ENCODE measurements at regions not wholly inside any gene's neighbourhood (a gene's known extent, or its start where the extent isn't known, plus 50 kb on each side); places are given as distances from the start of the nearest gene placed in this dataset.
"Not testable (repeated sequence)": the region's sequence is repeated elsewhere in the genome, so short reads cannot be mapped to it uniquely, and the experiment has no call there.

DNA sequence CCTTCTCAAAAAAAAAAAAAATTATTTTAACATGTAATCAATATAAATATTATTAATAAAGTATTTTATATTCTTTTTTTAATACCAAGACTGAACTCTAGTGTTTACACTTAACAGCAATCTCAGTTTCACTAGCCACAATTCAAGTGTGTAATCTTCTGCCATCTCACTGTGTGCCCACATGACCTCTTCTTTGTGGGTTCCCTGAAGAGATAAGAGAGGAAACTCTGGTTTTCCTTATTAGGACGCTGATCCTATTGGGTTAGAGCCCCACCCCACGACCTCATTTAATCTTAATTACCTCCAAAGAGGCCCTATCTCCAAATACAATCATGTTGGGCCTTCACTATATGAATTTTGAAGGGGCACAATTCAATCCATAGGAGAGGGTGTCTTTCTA, 177.6 kb downstream of the STK31 start:
- Mint-ChIP-seq H3K27me3 (peaks cover 3% of the 10 kb centered on the region), H3K4me1 (no peaks in the 10 kb centered on the region), H3K4me3 (no peak overlapping the region), H3K27ac (no peak overlapping the region), H3K9me3 (peaks cover 4% of the 10 kb centered on the region), H3K36me3 (ENCODE audit: low read depth) (no peaks in the 10 kb centered on the region)
- ATAC-seq (replicated peaks), result no peak

DNA sequence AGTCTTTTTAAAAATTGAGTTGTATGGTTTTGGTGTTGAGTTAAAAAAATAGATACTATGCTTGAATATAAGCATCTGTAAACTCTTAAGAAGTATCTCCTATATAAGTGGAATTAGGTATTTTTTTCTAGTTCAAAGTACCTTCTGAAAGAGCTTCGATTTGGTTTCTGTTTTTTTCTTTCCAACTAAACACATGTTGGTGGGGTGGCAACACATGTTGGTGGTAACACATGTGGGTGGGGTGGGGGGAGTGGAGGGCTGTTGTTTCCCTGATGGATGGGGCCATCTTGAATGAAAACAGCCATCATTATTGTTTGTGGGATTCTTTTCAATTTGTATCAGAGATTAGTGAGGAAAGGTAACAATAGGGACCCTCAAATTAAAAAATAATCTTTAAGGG, 178.9 kb downstream of the STK31 start:
- Mint-ChIP-seq H3K27ac (no peak overlapping the region), H3K4me1 (peaks cover 7% of the 10 kb centered on the region), H3K9me3 (peaks cover 4% of the 10 kb centered on the region), H3K27me3 (peaks cover 3% of the 10 kb centered on the region), H3K4me3 (no peak overlapping the region), H3K36me3 (ENCODE audit: low read depth) (no peaks in the 10 kb centered on the region)
- no peak for ATAC-seq (replicated peaks)

DNA sequence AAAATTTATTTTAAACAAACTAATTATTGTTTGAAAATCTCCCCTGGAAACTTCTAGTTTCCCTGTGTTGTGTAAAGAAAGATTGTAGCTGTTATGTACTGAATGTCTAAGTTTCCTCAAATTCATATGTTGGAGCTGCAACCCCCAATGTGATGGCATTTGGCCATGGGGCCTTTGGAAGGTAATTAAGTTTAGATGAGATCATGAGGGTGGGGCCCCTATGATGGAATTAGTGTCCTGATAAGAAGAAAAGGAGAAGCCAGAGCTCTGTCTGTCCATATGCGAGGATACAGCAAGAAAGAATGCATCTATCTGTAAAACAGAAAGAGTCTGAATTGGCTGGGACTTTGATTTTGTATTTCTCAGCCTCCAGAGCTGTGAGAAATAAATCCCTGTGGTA, 179.5 kb downstream of the STK31 start:
- H3K4me1 Mint-ChIP-seq, result peaks cover 10% of the 10 kb centered on the region
- no peak overlapping the region for H3K4me3 Mint-ChIP-seq
- peaks cover 3% of the 10 kb centered on the region for H3K27me3 Mint-ChIP-seq
- H3K9me3 Mint-ChIP-seq, result peaks cover 4% of the 10 kb centered on the region
- no peak overlapping the region for H3K27ac Mint-ChIP-seq
- ATAC-seq (replicated peaks), result no peak
- H3K36me3 Mint-ChIP-seq (ENCODE audit: low read depth), result no peaks in the 10 kb centered on the region

DNA sequence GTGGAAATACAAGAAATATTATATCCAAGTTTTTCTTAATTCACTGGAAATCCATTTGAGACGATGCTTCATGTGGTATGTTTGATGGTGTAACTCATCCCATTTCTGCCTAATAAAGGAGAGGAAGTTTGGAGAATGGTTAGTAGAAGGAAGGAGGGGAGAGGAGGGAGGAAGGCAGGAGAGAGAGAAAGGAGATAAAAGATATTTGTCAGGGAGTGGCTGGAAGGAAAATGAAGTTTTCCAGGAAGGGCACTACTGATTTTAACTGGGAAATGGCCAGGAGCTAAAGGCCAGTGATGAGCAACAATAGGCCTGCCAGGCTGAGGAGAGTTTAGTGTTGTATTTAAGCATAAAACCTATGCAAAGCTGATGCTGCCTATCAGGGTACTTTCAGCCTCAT, 182.0 kb downstream of the STK31 start:
- Mint-ChIP-seq H3K27ac (no peak overlapping the region), H3K36me3 (ENCODE audit: low read depth) (no peaks in the 10 kb centered on the region), H3K4me1 (peaks cover 24% of the 10 kb centered on the region), H3K9me3 (peaks cover 4% of the 10 kb centered on the region), H3K4me3 (no peak overlapping the region), H3K27me3 (peaks cover 6% of the 10 kb centered on the region)
- no peak for ATAC-seq (replicated peaks)

DNA sequence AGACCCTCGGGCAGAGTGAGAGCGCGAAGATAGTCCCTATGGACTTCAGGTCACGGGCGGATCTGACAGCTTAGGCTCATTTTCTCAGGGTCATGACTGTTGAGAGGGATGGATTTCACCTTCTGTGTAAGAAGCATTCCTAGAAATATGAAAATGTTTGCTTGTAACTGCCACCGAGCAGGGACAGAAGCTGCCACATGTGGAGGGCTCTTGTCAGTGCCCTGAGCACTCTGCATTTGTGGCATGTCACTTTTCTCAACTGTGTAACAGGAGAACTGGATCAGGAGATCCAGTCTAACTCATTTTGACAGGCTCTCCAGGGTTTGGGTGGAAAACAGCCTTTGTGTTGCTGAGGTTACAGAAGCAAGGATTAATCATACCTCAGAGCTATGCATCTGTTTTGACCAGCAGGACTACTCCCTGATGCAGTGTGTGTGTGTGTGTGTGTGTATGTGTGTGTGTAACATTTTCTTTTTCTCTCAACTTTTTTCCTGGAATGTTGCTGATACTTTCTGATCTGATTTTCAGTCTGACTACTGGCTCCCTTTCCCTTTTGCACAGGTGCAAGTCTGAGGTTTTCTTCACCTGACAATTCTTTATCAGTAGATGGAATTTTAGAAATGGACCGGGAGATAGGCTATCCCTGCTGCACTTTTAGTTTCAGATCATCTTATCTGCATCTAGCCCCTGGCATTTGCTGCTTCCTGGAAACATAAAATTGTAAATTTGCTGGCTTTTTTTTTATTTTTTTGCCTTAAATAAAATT, 183.3 kb downstream of the STK31 start:
- Mint-ChIP-seq H3K4me3 (peak overlapping the region; percentile 35), H3K9me3 (peaks cover 4% of the 10 kb centered on the region), H3K27me3 (peaks cover 6% of the 10 kb centered on the region), H3K27ac (peak overlapping the region; percentile 77), H3K4me1 (peaks cover 24% of the 10 kb centered on the region), H3K36me3 (ENCODE audit: low read depth) (no peaks in the 10 kb centered on the region)
- ATAC-seq (replicated peaks), result peak; percentile 35

DNA sequence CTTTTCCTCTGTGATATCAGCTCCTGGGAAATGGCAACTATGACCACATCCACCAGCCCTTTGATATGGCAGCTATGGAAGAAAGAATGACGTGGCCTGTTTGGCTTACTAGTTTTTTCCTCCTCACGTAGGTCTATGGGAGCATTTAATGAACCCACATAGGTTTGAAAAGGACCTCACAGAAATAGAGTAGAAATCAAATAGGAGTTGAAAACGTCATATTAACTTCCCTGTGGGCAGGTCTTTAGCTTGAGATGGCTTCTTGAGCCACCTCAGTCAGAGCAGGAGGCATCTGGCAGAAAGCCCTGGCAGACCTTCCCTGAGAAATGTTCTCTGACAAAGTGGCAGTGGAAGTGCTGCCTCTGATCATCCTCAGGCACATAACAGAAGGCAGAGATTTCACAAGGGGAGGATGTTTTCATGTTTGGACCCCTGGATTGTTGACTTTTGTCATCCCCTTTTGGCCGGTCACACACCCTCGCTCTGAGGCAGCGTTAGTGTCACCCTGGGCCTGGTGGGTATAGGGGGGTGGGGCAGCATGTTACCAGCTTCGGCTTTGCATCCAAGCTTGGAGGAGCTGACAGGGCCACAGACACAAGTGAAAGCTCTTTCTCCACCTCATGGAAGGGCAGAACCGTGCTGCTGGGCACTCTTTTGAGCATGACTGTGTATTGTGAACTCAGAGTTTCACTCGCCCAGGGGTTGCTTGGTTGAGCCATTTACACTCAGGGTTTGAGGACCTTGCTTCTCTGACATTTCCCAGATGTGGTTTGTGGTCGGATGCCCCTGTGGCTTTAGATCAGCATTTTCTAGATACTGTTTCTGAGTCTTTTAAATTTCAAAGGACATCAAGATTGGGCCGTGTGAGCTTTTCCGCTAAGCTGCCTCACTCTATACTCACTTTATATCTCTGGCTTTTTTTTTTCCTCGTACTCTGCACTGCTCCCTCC, 184.2 kb downstream of the STK31 start:
- H3K4me3 Mint-ChIP-seq, result peak overlapping the region; percentile 35
- no peaks in the 10 kb centered on the region for H3K36me3 Mint-ChIP-seq (ENCODE audit: low read depth)
- ATAC-seq (replicated peaks), result peak; percentile 86
- peaks cover 24% of the 10 kb centered on the region for H3K4me1 Mint-ChIP-seq
- peaks cover 6% of the 10 kb centered on the region for H3K27me3 Mint-ChIP-seq
- peaks cover 4% of the 10 kb centered on the region for H3K9me3 Mint-ChIP-seq
- peak overlapping the region; percentile 77 for H3K27ac Mint-ChIP-seq

DNA sequence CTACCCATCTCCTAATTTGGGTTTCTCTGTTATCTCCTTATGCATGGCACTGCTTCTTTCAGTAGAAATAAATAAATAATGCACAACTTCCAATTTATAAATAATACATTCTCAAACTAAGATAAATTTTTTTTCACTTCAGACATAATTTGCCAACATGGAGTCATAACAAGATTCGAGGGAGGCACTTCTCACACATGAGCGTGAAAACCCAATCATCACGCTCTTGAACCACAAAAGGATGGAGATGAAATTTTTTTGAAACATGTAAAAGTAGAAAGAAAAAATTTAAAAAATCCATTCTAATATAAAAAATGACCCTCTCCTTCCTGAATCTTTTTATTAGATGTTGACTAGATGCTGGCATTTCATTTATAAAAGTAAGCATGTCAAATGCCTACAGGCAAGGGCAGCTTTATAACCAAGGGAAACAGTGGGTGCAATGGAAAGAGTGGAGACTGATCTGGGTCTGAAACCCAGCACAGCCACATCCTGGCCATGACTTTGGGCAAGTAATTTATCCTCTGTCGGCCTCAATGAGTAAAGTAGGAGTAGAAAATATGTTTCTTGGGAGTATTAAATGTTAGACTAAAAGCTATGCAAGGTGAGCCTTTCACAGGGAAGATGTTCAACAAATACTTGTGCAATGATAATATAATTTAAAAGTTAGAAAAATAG, 185.0 kb downstream of the STK31 start:
- peak overlapping the region; percentile 35 for H3K4me3 Mint-ChIP-seq
- peaks cover 5% of the 10 kb centered on the region for H3K27me3 Mint-ChIP-seq
- H3K4me1 Mint-ChIP-seq, result peaks cover 24% of the 10 kb centered on the region
- ATAC-seq (replicated peaks), result peak; percentile 43
- H3K36me3 Mint-ChIP-seq (ENCODE audit: low read depth), result no peaks in the 10 kb centered on the region
- peaks cover 3% of the 10 kb centered on the region for H3K9me3 Mint-ChIP-seq
- peak overlapping the region; percentile 77 for H3K27ac Mint-ChIP-seq

DNA sequence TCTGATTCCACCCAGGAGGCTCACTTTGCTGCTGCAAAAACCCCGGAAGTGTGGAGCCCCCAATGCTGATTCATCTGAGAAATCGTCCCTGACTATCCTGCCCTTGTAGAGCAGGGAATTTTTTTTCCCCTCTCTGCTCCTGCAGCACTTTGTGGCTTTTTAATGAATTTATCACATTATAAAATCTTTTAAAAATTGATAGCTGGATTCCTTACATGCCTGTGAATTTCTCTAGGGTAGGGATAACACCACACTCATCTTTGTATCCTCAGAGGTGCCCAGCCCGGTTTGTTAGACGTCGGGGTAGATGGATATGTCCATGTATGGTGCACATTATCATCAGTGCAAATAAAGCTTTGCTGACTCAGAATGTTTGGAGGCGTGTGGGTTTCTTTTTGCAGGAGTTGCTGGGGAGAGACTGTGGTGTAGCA, 185.7 kb downstream of the STK31 start:
- Mint-ChIP-seq H3K4me3 (peak overlapping the region; percentile 35), H3K9me3 (no peaks in the 10 kb centered on the region)

DNA sequence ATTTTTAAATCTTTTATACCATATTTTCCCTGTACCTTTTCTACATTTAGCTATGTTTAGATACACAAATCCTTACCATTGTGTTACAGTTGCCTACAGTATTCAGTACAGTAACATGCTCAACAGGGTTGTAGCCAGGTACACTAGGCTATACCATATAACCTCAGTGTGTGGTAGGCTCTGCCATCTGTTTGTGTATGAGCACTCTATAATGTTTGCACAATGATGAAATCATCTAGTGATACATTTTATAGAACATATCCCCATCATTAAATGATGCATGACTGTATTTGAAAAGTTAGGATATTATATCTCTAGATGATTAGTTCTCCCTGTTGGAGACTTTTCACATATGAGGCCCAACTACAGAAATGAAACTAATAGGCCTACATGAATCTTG, 188.6 kb downstream of the STK31 start:
- no peaks in the 10 kb centered on the region for H3K9me3 Mint-ChIP-seq

More for the DNA sequence above, 185.7 kb downstream of the STK31 start:
- no peak for ATAC-seq (replicated peaks)
- Mint-ChIP-seq H3K27ac (no peak overlapping the region), H3K27me3 (peaks cover 3% of the 10 kb centered on the region), H3K4me1 (peaks cover 24% of the 10 kb centered on the region), H3K36me3 (ENCODE audit: low read depth) (no peaks in the 10 kb centered on the region)

DNA sequence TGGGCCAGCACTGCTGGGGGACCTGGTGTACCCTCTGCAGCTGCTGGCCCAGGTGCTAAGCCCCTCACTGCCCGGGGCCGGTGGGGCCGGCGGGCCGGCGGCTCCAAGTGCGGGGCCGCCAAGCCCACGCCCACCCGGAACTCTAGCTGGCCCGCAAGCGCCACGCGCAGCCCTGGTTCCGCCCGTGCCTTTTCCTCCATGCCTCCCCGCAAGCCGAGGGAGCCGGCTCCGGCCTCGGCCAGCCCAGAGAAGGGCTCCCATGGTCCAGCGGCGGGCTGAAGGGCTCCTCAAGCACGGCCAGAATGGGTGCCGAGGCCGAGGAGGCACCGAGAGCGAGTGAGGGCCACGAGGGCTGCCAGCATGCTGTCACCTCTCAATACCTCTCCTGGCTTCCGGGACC, 194.9 kb downstream of the STK31 start:
- not testable (repeated sequence) for H3K4me1 Mint-ChIP-seq; H3K4me3 Mint-ChIP-seq; H3K36me3 Mint-ChIP-seq (ENCODE audit: low read depth); H3K27ac Mint-ChIP-seq; H3K9me3 Mint-ChIP-seq; ATAC-seq (replicated peaks)
- peaks cover 13% of the 10 kb centered on the region for H3K27me3 Mint-ChIP-seq

More for the DNA sequence above, 188.6 kb downstream of the STK31 start:
- Mint-ChIP-seq H3K4me1 (peaks cover 21% of the 10 kb centered on the region), H3K4me3 (no peak overlapping the region), H3K27me3 (peaks cover 11% of the 10 kb centered on the region), H3K36me3 (ENCODE audit: low read depth) (no peaks in the 10 kb centered on the region), H3K27ac (no peak overlapping the region)
- no peak for ATAC-seq (replicated peaks)

DNA sequence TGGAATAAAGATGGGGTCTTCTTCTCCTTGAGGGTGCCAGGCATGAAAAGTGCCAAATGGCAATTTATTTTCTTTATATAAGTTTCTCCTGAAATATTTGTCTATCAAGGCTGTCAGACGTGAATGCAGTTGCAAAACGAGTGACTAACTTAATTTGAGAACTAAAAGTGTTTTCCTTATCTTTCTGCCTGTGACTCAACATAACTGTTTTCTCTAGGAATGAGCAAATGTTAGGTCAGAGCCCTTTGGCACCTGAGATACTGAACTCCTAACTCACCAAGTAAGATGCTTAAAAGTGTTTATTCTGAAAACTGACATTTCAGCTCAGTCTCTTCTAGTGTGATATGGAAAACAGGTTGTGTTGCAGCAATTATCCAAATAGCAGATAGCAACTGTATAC, 197.0 kb downstream of the STK31 start:
- ATAC-seq (replicated peaks), result no peak
- Mint-ChIP-seq H3K9me3 (no peaks in the 10 kb centered on the region), H3K4me3 (no peak overlapping the region), H3K27ac (no peak overlapping the region), H3K27me3 (peaks cover 10% of the 10 kb centered on the region), H3K4me1 (no peaks in the 10 kb centered on the region), H3K36me3 (ENCODE audit: low read depth) (no peaks in the 10 kb centered on the region)

DNA sequence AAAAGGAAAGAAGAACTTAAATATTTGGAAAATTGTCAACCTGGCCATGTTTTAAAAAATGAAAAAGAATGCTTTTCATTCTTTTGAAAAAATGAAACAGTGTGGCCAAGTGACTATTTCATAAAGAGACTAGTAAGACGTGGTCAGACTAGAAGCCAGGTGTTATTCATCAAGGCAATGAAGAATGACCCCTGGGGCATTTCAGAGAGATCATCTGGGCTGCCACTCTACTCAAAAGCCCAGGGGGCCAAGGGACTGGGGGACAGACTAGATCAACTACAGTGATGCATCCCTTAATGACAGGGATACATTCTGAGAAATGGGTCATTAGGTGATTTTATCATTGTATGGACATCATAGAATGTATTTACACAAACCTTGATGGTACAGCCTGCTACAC, 199.4 kb downstream of the STK31 start:
- no peaks in the 10 kb centered on the region for H3K4me1 Mint-ChIP-seq
- no peaks in the 10 kb centered on the region for H3K9me3 Mint-ChIP-seq
- no peak overlapping the region for H3K27ac Mint-ChIP-seq
- peaks cover 4% of the 10 kb centered on the region for H3K27me3 Mint-ChIP-seq
- no peak for ATAC-seq (replicated peaks)
- no peak overlapping the region for H3K4me3 Mint-ChIP-seq
- no peaks in the 10 kb centered on the region for H3K36me3 Mint-ChIP-seq (ENCODE audit: low read depth)

DNA sequence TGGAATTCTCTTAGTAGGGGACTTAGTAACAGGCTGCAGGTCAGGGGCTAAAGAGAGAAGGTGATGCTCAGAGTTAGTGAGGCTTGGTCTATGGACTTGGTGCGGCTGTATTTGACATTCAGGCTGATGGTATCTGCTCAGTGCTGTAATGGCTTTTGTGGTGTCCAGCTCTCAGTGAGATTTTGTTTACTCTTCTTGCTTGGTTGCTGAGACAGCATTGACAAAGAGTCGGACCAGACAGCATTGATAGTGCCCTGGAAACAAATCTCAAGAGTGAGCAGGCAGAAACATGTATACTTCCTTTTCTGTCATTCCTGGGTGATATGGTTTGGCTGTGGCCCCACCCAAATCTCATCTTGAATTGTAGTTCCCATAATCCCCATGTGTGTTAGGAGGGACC, 202.0 kb downstream of the STK31 start:
- Mint-ChIP-seq H3K27me3 (peaks cover 8% of the 10 kb centered on the region), H3K9me3 (no peaks in the 10 kb centered on the region), H3K36me3 (ENCODE audit: low read depth) (no peaks in the 10 kb centered on the region), H3K4me3 (no peak overlapping the region), H3K27ac (no peak overlapping the region), H3K4me1 (no peaks in the 10 kb centered on the region)
- ATAC-seq (replicated peaks), result no peak

DNA sequence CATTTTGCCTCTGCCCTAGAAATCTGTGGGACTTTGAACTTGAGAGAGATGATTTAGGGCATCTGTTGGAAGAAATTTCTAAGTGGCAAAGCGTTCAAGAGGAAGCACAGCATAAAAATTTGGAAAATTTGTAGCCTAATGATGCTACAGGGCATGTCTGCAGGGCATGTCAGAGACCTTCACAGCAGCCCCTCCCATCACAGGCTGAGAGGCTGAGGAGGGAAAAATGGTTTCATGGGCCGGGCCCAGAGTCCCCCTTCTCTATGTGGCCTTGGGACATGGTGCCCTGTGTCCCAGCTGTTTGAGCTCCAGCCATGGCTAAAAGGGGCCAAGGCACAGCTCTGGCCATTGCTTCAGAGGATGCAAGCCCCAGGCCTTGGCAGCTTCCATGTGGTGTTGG, 203.0 kb downstream of the STK31 start:
- ATAC-seq (replicated peaks), result no peak
- no peaks in the 10 kb centered on the region for H3K36me3 Mint-ChIP-seq (ENCODE audit: low read depth)
- H3K27me3 Mint-ChIP-seq, result peaks cover 11% of the 10 kb centered on the region
- H3K9me3 Mint-ChIP-seq, result no peaks in the 10 kb centered on the region
- H3K4me1 Mint-ChIP-seq, result no peaks in the 10 kb centered on the region
- H3K27ac Mint-ChIP-seq, result no peak overlapping the region
- no peak overlapping the region for H3K4me3 Mint-ChIP-seq

Data from activated T-helper 17 cell treated with anti-CD3 and anti-CD28 coated beads, Interleukin-2, amount 50 U/mL, for 72 hours (primary cell).